NCI-H2196 (cell line): ENCODE measurements at regions not wholly inside any gene's neighbourhood (a gene's known extent, or its start where the extent isn't known, plus 50 kb on each side); places are given as distances from the start of the nearest gene placed in this dataset.
A peak's percentile ranks its signal among the peaks of the same experiment; 100 is the strongest.
"Not testable (repeated sequence)": the region's sequence is repeated elsewhere in the genome, so short reads cannot be mapped to it uniquely, and the experiment has no call there.

Source experiments
- DNase-seq: peaks from one replicate; lab custom pipeline; 2025; ENCODE audit not compliant: unreplicated experiment; lab: John Stamatoyannopoulos, UW

- no peak for DNase-seq
These were observed 95.7 kb upstream of the IGSF10 start for GRCh38 chr3:151556596-151556995.

DNA sequence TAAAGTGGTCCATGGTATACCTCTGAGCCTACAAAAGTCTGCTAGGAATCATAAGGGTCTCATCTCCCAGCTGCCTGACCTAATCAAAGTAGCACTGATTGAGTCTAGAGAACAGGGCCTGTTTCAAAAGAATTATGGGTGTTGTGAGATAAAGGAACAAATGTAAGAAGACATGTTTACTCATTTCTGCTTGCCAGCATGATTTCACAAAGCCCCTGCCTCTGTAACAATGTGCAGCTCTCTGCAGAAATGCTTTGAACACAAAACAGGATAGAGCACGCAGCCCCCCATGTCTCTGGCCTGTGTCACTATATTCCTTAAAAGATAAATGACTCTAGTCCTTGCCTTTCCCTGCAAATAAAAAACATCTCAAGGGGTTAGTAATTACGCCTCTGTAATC, 94.7 kb upstream of the IGSF10 start:
- no peak for DNase-seq

DNA sequence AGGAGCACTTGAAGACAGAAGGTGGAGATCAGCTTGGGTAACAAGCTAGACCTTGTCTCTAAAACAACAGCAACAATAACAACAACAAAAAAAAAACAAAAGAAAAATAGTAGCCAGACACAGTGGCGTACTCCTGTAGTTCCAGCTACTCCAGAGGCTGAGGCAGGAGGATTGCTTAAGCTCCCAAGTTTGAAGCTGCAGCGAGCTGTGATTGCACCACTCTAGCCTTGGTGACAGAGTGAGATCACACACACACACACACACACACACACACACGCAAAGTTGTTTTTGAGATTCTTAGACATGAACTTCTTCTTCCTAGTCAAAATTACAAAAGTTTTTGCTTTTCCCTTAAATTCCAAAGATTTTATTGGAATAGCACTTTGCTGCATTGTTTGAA, 93.0 kb upstream of the IGSF10 start:
- no peak for DNase-seq

DNA sequence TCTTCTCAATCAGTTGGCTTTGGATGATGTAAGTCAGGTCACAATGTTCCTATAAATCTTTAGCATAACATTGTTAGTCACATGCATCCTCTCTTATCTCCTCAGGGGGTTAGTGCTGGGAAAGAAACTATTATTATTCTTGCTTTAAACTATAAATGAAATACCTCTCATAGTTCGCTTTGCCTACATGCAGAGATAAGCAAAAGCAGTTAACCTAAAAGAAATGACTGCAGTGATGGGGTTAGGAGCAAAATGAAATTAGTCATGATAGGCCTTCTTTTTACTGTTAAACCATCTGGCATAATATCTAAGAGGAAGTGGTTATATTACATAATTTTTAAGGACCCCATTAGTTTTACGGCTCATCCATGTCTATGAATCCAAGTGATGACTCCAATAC, 91.7 kb upstream of the IGSF10 start:
- DNase-seq: no peak

- DNase-seq: no peak
These were observed 89.8 kb upstream of the IGSF10 start for GRCh38 chr3:151550642-151551041.

DNA sequence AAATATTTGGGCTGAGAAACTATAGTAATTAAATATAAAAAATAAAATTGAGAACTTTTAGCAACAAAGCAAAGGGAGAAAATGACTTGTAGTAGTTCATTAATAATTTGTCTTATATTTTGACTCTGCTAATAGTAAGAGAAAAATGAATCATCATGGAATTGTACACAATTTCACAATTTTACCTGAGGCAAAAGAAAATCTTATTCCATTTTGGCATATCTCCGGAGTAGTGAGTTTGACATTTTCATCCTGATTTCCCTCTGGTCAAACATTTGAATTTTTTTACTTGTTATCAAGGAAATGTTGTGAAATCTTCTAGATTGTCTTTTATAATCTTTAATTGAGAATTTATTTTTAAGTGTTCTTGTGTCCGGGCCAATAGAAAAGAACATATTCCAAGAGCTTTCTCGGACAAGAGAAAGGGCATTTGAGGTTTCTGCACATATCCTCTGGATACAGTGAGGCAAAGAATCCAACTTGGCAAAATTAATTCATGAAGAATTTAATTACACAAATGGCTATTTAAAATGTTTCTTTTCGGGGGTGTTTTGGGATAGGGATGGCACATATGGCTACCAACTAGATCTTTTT, 89.3 kb upstream of the IGSF10 start:
- DNase-seq: no peak

- DNase-seq: no peak
These were observed 87.3 kb upstream of the IGSF10 start for GRCh38 chr3:151548195-151548594.

DNA sequence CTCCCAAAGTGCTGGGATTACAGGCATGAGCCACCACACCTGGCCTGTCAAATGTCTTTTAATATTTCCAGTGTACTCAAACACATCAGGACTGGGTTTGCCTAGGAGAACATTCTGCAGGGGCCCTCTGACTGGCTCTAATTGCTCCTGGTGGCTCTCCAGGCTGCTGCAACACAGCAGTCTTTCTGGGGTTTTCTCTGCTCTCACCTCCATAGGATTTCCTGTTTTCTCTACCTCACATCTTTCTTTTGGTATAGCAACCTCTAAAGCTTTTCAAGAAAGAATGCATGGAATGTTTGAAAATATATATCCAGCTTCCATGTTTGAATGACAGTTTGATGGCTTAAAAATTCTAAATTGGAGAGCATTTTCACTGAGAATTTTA, 83.3 kb upstream of the IGSF10 start:
- no peak for DNase-seq

- DNase-seq: no peak
These were observed 80.3 kb upstream of the IGSF10 start for GRCh38 chr3:151541178-151541577.

- DNase-seq: no peak
These were observed 78.7 kb upstream of the IGSF10 start for GRCh38 chr3:151539599-151539998.

GRCh38 chr3:151538456-151539393, 77.9 kb upstream of the IGSF10 start:
- peak; percentile 51 for DNase-seq

GRCh38 chr3:151537726-151538125, 76.9 kb upstream of the IGSF10 start:
- no peak for DNase-seq

- DNase-seq: no peak
These were observed 65.9 kb upstream of the IGSF10 start for GRCh38 chr3:151526757-151527156.

DNA sequence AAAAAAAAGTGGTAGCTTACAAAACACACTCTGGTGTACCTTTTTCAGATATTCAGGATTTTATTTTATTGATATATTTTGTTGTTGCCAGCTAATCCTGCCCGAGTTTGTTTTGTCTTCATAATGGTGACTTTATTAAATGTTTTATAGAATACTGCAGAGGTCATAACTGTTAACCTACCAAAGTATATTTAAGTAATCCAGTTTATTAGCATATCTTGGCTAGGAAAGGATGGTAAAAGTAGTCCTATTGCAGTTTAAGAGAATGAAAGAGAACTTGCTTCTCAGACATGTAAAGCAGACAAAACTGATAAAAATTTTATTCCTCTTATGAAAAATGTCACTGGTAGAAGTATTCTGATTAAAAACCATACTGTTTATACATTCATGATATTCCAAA, 59.2 kb upstream of the IGSF10 start:
- DNase-seq: no peak

- not testable (repeated sequence) for DNase-seq
These were observed 50.6 kb upstream of the IGSF10 start for GRCh38 chr3:151511433-151511832.
